SIG-M5 treated with dmso at 0.1 percent for 504 hours (cell line): ENCODE measurements at regions not wholly inside any gene's neighbourhood (a gene's known extent, or its start where the extent isn't known, plus 50 kb on each side); places are given as distances from the start of the nearest gene placed in this dataset.
"Not testable (repeated sequence)": the region's sequence is repeated elsewhere in the genome, so short reads cannot be mapped to it uniquely, and the experiment has no call there.

ENCODE experiments used
- DNase-seq: peaks from one replicate; lab custom pipeline; 2025; ENCODE audit not compliant: unreplicated experiment; lab: John Stamatoyannopoulos, UW

DNA sequence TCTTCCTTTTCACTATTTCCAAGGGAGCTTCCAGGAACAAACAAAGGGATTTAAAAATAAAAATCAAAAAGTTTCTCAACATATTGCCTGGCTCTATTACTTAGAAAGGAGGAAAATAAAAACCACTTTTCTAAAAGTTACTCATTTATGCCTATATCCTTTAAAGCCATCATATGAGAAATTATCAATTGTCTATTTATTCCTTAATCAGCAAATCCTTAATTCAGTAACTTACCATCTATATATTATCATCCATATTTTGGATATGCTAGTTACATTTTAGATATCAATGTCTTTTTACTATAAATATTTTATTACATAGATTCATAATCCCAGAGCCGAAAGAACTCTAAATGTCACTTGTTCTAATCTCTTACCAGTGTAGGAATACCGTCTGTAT, 481.5 kb upstream of the ANO5 start:
- DNase-seq: no peak

DNA sequence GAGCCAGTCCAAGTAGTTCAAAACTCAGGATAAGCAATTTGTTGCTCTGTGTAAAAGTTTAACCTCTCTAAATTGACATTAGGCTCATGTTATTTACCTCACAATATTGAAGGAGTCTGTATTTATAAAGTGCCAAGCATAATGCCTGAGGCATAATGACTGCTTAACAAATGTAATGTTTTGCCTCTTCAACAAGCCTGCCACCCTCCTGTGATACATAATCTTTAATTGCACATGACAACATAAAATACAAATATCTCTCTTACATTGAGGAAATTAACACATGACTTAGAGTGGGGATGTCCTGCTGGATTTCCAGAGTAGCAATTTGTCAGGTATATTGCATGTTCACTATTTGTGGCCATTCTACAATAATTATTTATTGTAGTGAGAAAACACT, 469.2 kb upstream of the ANO5 start:
- no peak for DNase-seq

- no peak for DNase-seq
Measured at GRCh38 chr11:21727102-21727501, 465.8 kb upstream of the ANO5 start.

- DNase-seq: no peak
Measured at GRCh38 chr11:21736404-21736803, 456.5 kb upstream of the ANO5 start.

DNA sequence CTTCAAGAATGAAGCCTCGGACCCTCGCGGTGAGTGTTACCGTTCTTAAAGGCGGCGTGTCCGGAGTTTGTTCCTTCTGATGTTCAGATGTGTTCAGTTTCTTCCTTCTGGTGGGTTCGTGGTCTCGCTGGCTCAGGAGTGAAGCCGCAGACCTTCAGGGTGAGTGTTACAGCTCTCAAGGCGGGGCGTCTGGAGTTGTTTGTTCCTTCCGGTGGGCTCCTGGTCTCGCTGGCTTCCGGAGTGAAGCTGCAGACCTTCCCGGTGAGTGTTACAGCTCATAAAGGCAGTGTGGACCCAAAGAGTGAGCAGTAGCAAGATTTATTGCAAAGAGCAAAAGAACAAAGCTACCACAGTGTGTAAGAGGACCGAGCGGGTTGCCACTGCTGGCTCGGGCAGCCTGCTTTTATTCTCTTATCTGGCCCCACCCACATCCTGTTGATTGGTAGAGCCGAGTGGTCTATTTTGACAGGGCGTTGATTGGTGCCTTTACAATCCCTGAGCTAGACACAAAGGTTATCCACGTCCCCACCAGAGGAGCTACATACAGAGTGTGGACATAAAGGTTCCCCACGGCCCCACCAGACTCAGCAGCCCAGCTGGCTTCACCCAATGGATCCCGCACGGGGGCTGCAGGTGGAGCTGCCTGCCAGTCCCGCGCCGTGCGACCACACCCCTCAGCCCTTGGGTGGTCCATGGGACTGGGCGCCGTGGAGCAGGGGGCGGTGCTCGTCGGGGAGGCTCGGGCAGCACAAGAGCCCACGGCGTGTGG, 440.2 kb upstream of the ANO5 start:
- not testable (repeated sequence) for DNase-seq

GRCh38 chr11:21753244-21753767, 439.6 kb upstream of the ANO5 start:
- DNase-seq: not testable (repeated sequence)

DNA sequence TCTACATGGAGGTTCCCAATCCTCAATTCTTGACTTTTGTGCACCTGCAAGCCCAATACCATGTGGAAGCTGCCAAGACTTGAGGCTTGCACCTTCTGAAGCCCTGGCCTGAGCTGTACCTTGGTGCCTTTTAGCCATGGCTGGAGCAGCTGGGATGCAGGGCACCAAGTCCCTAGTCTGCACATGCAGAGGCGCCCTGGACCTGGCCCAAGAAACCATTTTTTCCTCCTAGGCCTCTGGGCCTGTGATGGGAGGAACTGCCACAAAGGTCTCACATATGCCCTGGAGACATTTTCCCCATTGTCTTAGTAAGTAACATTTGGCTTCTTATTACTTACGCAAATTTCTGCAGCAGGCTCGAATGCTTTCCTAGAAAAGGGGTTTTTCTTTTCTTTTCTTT, 431.9 kb upstream of the ANO5 start:
- DNase-seq: no peak

- no peak for DNase-seq
Measured at GRCh38 chr11:21768388-21768787, 424.5 kb upstream of the ANO5 start.

GRCh38 chr11:21769188-21769587, 423.7 kb upstream of the ANO5 start:
- no peak for DNase-seq

GRCh38 chr11:21771097-21771496, 421.8 kb upstream of the ANO5 start:
- no peak for DNase-seq

GRCh38 chr11:21774212-21774611, 418.7 kb upstream of the ANO5 start:
- DNase-seq: no peak

- no peak for DNase-seq
Measured at GRCh38 chr11:21775911-21776310, 417.0 kb upstream of the ANO5 start.

GRCh38 chr11:21783954-21784353, 408.9 kb upstream of the ANO5 start:
- no peak for DNase-seq

DNA sequence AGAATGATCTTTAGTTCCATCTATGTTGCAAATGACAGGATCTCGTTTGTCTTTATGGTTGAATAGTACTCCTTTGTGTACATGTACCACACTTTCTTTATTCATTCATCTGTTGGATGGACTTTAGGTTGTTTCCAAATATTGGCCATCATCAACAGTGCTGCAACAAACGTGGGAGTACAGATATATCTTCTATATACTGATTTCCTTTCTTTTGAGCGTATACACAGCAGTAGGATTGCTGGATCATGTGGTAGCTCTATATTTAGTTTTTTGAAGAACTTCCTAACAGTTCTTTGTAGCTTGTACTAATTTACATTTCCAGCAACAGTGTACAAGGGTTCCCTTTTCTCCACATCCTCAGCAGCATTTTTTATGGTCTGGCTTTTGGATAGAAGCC, 407.5 kb upstream of the ANO5 start:
- DNase-seq: no peak

DNA sequence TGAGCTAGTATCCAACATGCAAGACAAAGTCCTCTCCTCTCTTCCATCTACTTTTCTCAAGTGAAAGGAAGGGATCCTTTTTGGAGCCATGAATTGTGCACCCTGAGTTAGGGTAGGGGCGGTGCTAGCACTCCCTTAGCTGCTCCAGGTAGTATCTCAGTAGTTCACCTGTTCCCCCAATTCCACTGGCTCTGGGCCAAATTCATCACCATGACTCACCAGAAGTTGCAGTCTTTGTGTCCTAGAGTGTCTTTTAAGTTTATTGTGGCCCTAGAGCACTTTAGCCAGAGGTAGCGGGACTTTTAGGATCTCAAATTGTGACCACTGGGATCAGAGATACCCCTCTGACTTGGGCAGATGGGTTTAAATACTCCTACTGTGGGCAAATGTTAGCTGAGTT, 398.6 kb upstream of the ANO5 start:
- DNase-seq: no peak

DNA sequence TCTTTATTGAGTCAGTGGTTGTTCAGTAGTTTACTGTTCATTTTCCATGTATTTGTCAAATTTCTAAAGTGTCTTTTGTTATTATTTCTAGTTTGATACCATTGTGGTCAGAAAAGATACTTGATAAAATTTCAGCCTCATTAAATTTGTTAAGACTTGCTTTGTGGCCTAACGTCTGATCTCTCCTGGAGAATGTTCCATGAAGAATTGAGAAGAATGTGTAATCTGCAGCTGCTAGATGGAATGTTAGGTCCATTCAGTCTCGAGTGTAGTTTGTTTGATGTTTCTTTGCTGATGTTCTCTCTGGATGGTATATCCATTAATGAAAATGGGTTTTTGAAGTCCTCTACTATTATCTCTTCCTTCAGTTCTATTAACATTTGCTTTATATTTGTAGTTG, 394.7 kb upstream of the ANO5 start:
- DNase-seq: no peak

DNA sequence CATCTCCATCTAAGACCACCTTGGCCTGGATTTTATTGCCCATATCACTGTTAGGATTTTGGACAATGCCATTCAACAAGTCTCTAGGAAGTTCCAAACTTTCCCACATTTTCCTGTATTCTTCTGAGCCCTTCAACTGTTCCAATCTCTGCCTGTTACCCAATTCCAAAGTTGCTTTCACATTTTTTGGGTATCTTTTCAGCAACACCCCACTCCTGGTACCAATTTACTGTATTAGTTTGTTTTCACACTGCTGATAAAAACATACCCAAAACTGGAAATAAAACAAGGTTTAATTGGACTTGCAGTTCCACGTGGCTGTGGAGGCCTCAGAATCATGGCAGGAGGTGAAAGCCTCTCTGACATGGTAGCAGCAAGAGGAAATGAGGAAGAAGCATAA, 388.4 kb upstream of the ANO5 start:
- DNase-seq: not testable (repeated sequence)

DNA sequence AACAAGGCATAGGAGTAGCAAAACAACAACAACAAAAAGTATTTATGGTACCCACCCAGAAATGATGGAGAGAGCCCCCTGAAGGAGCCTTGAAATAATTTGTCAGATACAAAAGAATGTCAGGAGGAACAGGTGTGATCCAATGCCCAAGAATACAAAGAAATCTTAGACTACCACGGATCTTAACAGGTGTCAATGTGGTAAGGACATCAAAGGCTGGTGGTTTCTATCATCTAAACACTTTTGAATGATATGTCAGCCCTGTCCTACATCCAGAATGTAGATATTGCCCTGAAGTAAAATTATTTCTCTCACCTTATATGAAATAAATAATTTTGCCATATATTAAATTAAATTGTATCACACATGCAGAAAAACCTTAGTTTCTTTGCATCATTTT, 386.4 kb upstream of the ANO5 start:
- DNase-seq: no peak

GRCh38 chr11:21806947-21807346, 385.9 kb upstream of the ANO5 start:
- no peak for DNase-seq

GRCh38 chr11:21807350-21807749, 385.5 kb upstream of the ANO5 start:
- no peak for DNase-seq

- DNase-seq: no peak
Measured at GRCh38 chr11:21810650-21811049, 382.2 kb upstream of the ANO5 start.

GRCh38 chr11:21811572-21811971, 381.3 kb upstream of the ANO5 start:
- DNase-seq: no peak

DNA sequence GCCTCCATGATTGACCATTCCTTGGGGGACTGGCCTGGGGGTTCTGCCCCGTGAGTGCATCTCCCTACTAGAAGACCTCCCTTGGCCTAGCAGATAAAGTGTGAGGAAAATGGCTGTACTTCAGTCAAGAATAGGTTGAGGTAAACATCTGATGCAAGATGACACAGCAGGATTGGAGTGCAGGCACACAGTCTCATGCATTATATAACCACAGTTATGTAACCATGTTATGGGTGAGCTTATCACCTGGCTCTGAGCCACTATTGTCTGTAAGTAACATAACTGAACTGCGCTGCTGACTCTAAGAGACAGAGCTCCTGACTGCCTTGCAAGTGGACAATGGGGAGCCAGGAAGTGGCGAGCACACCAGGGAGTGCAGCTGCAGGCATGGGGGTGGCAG, 378.7 kb upstream of the ANO5 start:
- no peak for DNase-seq
